GM13976 (cell line): ENCODE measurements at regions not wholly inside any gene's neighbourhood (a gene's known extent, or its start where the extent isn't known, plus 50 kb on each side); places are given as distances from the start of the nearest gene placed in this dataset.

Experiments used
- DNase-seq: peaks from one replicate; pipeline ENCODE4 v3.0.0; 2012; ENCODE audit warnings: low spot score
- CTCF ChIP-seq: IDR thresholded peaks from 2 replicates; pipeline ENCODE4 v1.5.1; 2012; ENCODE audit warnings: borderline replicate concordance, mild to moderate bottlenecking; ENCODE audit not compliant: insufficient read depth; ENCODE audit errors: extremely low read depth, missing control alignments, control extremely low read depth
- in situ Hi-C: fragments of 300-500 bp; cut with MboI; formaldehyde crosslinking; loops from one replicate; pipeline ENCODE4 v1.12.0; 2022; ENCODE audit warnings: low sequenced_read_pairs, mixed read lengths, inconsistent platforms; ENCODE audit not compliant: unreplicated experiment

GRCh38 chr7:138244606-138245005 is 168.3 kb downstream of the AKR1D1 start:
- no peak for TF ChIP-seq CTCF
- no peak for DNase-seq
- in situ Hi-C loops, result no loop called here

- DNase-seq, result no peak
- in situ Hi-C loops, result no loop called here
- no peak for TF ChIP-seq CTCF
Measured at GRCh38 chr7:138245216-138245615, 169.0 kb downstream of the AKR1D1 start.

- TF ChIP-seq CTCF, result no peak
- DNase-seq, result no peak
- in situ Hi-C loops, result no loop called here
Measured at GRCh38 chr7:138245682-138246081, 169.4 kb downstream of the AKR1D1 start.

- in situ Hi-C loops, result no loop called here
- DNase-seq, result no peak
Measured at GRCh38 chr7:138246428-138246827, 170.2 kb downstream of the AKR1D1 start.

GRCh38 chr7:138247081-138247480 is 170.8 kb downstream of the AKR1D1 start:
- in situ Hi-C loops, result no loop called here
- DNase-seq, result no peak
- no peak for TF ChIP-seq CTCF

More at GRCh38 chr7:138246428-138246827, 170.2 kb downstream of the AKR1D1 start:
- TF ChIP-seq CTCF, result no peak

- in situ Hi-C loops, result no loop called here
Measured at GRCh38 chr7:138247568-138248333, 171.5 kb downstream of the AKR1D1 start.

More at GRCh38 chr7:138247568-138248333, 171.5 kb downstream of the AKR1D1 start:
- no peak for TF ChIP-seq CTCF
- DNase-seq, result no peak
